Cardiac muscle cell (in vitro differentiated cells and primary cell): ENCODE measurements at regions not wholly inside any gene's neighbourhood (a gene's known extent, or its start where the extent isn't known, plus 50 kb on each side); places are given as distances from the start of the nearest gene placed in this dataset.
A peak's percentile ranks its signal among the peaks of the same experiment; 100 is the strongest.

Source experiments
- DNase-seq, 2 donors: peaks; one replicate each; pipeline versions ENCODE4 v3.0.0 to v3.0.0-alpha.2; 2010 to 2017; ENCODE audit warnings: low read depth in 1 of 2, low spot score in 1 of 2
- H3K27ac ChIP-seq: fragments of 200-600 bp; sonication (generic); 2 replicates; pipeline ENCODE4 v1.5.1; 2016
- H3K27me3 ChIP-seq: fragments of 200-600 bp; sonication (generic); 2 replicates; pipeline ENCODE4 v1.6.0; 2016; ENCODE audit warnings: control low read depth
- H3K36me3 ChIP-seq: fragments of 200-600 bp; sonication (generic); 2 replicates; pipeline ENCODE4 v1.5.1; 2016; ENCODE audit warnings: control low read depth
- H3K4me1 ChIP-seq: fragments of 200-600 bp; sonication (generic); 2 replicates; pipeline ENCODE4 v1.8.1; 2017; ENCODE audit warnings: low read depth, mild to moderate bottlenecking, mixed run types
- H3K4me3 ChIP-seq: fragments of 200-600 bp; sonication (generic); 2 replicates; pipeline ENCODE4 v1.5.1; 2016; ENCODE audit warnings: mild to moderate bottlenecking
- H3K9me3 ChIP-seq: fragments of 200-600 bp; sonication (generic); 2 replicates; pipeline ENCODE4 v1.5.1; 2017; ENCODE audit warnings: low read depth, mild to moderate bottlenecking, control low read depth
- TF ChIP-seq, protein P1 (sequence below): IDR thresholded peaks from 2 replicates; pipeline ENCODE4 v1.5.1; 2012; ENCODE audit warnings: low read depth, mild to moderate bottlenecking, low read length

DNA sequence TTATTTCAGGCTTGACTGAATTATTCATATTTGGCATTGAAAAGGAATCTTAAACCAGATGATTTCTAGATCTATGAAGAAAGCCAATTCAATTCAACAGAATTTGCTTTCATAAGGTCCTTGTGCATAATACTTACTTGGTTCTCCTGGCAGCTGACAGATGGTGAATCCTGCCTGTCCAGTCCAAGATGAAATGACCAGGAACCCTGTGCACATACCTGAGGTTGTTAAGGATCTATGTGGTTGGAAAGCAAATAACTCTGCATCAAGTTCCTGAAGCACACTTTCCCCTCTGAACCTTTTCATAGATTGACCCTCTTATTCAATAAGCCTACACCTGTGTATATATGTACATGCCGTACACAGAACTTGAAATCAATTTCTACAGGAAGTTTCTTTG, 562.7 kb downstream of the PPARGC1A start:
- no peak for DNase-seq
- no peaks in the 10 kb centered on the region for H3K36me3 ChIP-seq
- no peaks in the 10 kb centered on the region for H3K4me1 ChIP-seq
- no peaks in the 10 kb centered on the region for H3K9me3 ChIP-seq
- no peak overlapping the region for H3K27ac ChIP-seq
- no peaks in the 10 kb centered on the region for H3K27me3 ChIP-seq
- H3K4me3 ChIP-seq: no peak overlapping the region
- TF ChIP-seq, protein P1, sequence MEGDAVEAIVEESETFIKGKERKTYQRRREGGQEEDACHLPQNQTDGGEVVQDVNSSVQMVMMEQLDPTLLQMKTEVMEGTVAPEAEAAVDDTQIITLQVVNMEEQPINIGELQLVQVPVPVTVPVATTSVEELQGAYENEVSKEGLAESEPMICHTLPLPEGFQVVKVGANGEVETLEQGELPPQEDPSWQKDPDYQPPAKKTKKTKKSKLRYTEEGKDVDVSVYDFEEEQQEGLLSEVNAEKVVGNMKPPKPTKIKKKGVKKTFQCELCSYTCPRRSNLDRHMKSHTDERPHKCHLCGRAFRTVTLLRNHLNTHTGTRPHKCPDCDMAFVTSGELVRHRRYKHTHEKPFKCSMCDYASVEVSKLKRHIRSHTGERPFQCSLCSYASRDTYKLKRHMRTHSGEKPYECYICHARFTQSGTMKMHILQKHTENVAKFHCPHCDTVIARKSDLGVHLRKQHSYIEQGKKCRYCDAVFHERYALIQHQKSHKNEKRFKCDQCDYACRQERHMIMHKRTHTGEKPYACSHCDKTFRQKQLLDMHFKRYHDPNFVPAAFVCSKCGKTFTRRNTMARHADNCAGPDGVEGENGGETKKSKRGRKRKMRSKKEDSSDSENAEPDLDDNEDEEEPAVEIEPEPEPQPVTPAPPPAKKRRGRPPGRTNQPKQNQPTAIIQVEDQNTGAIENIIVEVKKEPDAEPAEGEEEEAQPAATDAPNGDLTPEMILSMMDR: no peak

DNA sequence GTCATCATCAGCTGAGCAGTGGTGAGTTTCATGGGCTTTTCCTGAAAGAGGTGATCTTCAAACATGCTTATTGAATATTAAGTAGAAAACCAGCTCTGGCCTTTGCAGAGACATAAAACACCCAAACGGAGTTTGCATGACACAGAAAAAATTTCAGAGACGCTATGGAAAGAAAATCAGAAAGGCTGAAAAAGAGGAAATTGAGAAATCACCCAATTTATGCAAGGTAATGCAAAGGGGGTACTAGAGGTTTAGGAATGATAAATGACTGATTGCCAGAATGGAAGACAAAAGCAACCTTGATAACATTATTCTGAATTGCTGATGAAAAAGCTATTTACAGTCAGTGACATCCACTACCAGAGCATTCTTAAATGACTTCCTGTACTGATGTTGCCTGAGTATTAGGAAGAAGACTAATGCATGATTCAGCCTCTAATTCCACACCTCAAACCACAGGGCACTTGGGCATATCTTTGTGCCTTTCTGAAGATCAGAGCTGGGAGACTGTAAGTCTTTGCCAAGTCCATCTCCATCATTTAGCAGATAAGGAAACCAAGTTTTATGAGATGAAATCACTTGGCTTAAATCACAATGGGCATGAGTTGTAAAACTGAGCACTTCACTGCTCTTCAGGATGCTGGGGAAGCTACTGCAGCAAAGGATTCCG, 565.7 kb downstream of the PPARGC1A start:
- TF ChIP-seq, protein P1: no peak
- H3K9me3 ChIP-seq: no peaks in the 10 kb centered on the region
- H3K27ac ChIP-seq: no peak overlapping the region
- H3K4me1 ChIP-seq: no peaks in the 10 kb centered on the region
- peak in 1 of 2 donors; percentile 7 for DNase-seq
- no peaks in the 10 kb centered on the region for H3K36me3 ChIP-seq
- no peaks in the 10 kb centered on the region for H3K27me3 ChIP-seq
- no peak overlapping the region for H3K4me3 ChIP-seq

DNA sequence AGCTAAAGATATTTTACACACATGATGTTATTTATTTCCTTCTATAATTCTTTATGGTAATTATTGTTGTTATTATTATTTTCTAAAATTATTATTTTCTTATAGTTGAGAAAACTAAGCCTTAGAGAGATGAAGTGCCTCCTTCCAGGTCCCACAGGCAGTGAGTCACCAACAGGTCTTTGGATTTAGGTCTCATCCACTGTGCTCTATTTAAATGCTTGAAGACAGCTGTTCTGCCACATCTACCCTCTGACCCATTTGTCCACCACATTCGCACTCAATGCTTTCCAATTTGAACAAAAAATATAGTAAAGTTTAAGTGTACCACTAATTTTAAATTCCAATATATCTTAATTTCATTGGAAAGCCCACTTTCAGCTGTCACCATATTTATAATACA, 566.4 kb downstream of the PPARGC1A start:
- Histone ChIP-seq H3K4me1 (no peaks in the 10 kb centered on the region), H3K36me3 (no peaks in the 10 kb centered on the region), H3K9me3 (no peaks in the 10 kb centered on the region), H3K4me3 (no peak overlapping the region), H3K27me3 (no peaks in the 10 kb centered on the region), H3K27ac (no peak overlapping the region)
- TF ChIP-seq, protein P1: no peak
- no peak for DNase-seq

DNA sequence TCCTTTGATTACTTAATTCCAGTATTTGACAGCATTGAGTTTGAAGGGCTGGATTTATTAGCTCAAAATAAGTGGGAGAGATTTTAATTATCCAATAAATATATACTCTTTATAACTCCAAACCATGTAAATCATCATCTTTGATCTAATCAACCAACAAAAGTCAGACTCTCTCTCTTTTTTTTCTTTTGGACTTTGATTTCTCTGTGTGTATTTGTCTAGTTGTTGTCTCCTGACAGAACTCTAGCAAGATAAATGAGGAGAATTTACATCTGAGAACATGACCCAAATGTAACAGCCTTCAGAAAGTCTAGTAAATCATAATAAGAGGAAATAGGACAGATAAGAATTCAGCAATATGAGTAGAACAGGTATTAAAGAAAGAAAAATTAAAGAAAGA, 567.1 kb downstream of the PPARGC1A start:
- H3K36me3 ChIP-seq: no peaks in the 10 kb centered on the region
- TF ChIP-seq, protein P1: no peak
- H3K27ac ChIP-seq: no peak overlapping the region
- H3K4me3 ChIP-seq: no peak overlapping the region
- H3K27me3 ChIP-seq: no peaks in the 10 kb centered on the region
- no peaks in the 10 kb centered on the region for H3K9me3 ChIP-seq
- H3K4me1 ChIP-seq: no peaks in the 10 kb centered on the region
- no peak for DNase-seq

DNA sequence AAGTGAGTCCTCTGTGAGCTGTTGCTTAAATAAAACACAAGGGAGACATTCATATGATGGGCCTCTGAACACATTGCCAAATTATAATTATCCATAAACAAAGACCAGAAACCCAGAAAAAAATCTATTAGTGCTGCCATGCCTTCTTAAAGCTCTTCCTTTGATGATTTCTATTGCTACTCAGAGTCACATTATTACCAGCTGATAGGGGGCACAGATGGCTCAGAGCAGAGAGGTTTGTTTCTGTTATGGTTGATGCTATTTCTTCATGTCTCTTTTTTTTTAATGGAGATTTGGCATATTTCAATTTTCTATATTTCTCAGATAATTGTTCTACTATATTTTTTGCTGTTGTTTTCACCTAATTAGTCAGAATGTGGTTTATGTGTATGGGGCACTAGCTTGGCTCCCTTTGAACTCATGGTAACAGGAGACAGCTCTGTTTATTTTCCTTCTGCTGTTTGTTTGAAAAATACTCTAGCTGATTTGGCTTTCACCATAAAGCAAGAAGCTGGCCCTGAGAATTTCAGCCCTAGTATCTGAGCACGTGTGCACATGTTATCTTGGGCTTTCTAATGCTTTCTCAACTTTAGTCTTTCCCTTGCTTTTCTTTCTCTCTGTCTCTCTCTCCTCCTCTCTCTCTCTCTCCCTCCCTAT, 568.8 kb downstream of the PPARGC1A start:
- H3K27ac ChIP-seq: no peak overlapping the region
- no peaks in the 10 kb centered on the region for H3K4me1 ChIP-seq
- no peak for DNase-seq
- TF ChIP-seq, protein P1: no peak
- no peaks in the 10 kb centered on the region for H3K36me3 ChIP-seq
- H3K4me3 ChIP-seq: no peak overlapping the region
- no peaks in the 10 kb centered on the region for H3K9me3 ChIP-seq
- no peaks in the 10 kb centered on the region for H3K27me3 ChIP-seq
